Thyroid gland (tissue), 4 donors: ENCODE measurements at regions not wholly inside any gene's neighbourhood (a gene's known extent, or its start where the extent isn't known, plus 50 kb on each side); places are given as distances from the start of the nearest gene placed in this dataset.

ENCODE experiments used
- DNase-seq, 2 donors: peaks; one replicate each; pipeline ENCODE4 v3.0.0-alpha.2; 2019
- H3K27ac ChIP-seq, 3 donors: fragments of 200-600 bp; sonication (generic); 1 replicate in 2 of 3; 2 replicates in 1 of 3; pipeline ENCODE4 v1.5.1; 2016 to 2019; ENCODE audit warnings: mild to moderate bottlenecking in 1 of 3, moderate library complexity in 1 of 3
- H3K27me3 ChIP-seq: fragments of 200-600 bp; sonication (generic); one replicate; pipeline ENCODE4 v1.5.1; 2019
- H3K36me3 ChIP-seq, 2 donors: fragments of 200-600 bp; sonication (generic); one replicate each; pipeline ENCODE4 v1.5.1; 2016 to 2019
- H3K4me1 ChIP-seq, 2 donors: fragments of 200-600 bp; sonication (generic); one replicate each; pipeline ENCODE4 v1.5.1; 2017 to 2019
- H3K4me3 ChIP-seq, 3 donors: fragments of 200-600 bp; sonication (generic); replicated peaks in 1 of 3; 1 replicate in 2 of 3; 2 replicates in 1 of 3; pipeline ENCODE4 v1.5.1; 2016; ENCODE audit warnings: mild to moderate bottlenecking in 1 of 3
- H3K9me3 ChIP-seq: fragments of 200-600 bp; sonication (generic); one replicate; pipeline ENCODE4 v1.5.1; 2017
- POLR2A ChIP-seq, 2 donors: fragments of 450-650 bp; IDR thresholded peaks; one replicate each; pipeline ENCODE4 v1.6.1; 2017; ENCODE audit warnings: antibody characterized with exemption in 2 of 2, mild to moderate bottlenecking in 2 of 2, moderate library complexity in 1 of 2
- WGBS, 2 donors: methylation state at CpG; one replicate each; pipeline ENCODE4 v1.1.5; 2017; 5-methylcytosine and 5-hydroxymethylcytosine counted together
- intact Hi-C: fragments of 100-400 bp; cut with DNase I; formaldehyde crosslinking; loops from one replicate; pipeline ENCODE4 v1.15.1; 2023
- TF ChIP-seq, protein P1 (sequence below), 6 experiments: fragments of 200-600 bp in 3 of 6; fragments of 450-650 bp in 3 of 6; sonication (generic) in 3 of 6; IDR thresholded peaks; one replicate each; pipeline ENCODE4 v1.5.1; 2016 to 2019; ENCODE audit warnings: antibody characterized with exemption in 6 of 6, mild to moderate bottlenecking in 2 of 6, inconsistent platforms in 1 of 6, moderate library complexity in 1 of 6

- no peak for DNase-seq
- no peaks in the 10 kb centered on the region for H3K36me3 ChIP-seq
- H3K4me3 ChIP-seq: no peak overlapping the region
- WGBS, 2 donors: 79 to 83% methylated on average over 7 of the region's 7 CpGs
- TF ChIP-seq, protein P1, sequence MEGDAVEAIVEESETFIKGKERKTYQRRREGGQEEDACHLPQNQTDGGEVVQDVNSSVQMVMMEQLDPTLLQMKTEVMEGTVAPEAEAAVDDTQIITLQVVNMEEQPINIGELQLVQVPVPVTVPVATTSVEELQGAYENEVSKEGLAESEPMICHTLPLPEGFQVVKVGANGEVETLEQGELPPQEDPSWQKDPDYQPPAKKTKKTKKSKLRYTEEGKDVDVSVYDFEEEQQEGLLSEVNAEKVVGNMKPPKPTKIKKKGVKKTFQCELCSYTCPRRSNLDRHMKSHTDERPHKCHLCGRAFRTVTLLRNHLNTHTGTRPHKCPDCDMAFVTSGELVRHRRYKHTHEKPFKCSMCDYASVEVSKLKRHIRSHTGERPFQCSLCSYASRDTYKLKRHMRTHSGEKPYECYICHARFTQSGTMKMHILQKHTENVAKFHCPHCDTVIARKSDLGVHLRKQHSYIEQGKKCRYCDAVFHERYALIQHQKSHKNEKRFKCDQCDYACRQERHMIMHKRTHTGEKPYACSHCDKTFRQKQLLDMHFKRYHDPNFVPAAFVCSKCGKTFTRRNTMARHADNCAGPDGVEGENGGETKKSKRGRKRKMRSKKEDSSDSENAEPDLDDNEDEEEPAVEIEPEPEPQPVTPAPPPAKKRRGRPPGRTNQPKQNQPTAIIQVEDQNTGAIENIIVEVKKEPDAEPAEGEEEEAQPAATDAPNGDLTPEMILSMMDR (IDR thresholded peaks at IDR 0.05): no peak
- no peak for TF ChIP-seq POLR2A (IDR thresholded peaks at IDR 0.05)
- no peaks in the 10 kb centered on the region for H3K27me3 ChIP-seq
- no peaks in the 10 kb centered on the region for H3K4me1 ChIP-seq
- H3K9me3 ChIP-seq: no peaks in the 10 kb centered on the region
- no peak overlapping the region for H3K27ac ChIP-seq
- intact Hi-C loops: no loop called here
Measured at GRCh38 chr10:23606456-23606855, 167.6 kb downstream of the OTUD1 start.

GRCh38 chr10:23608926-23609325 is 170.1 kb downstream of the OTUD1 start:
- WGBS, 2 donors: 83 to 85% methylated on average over 7 of the region's 7 CpGs
- no peak for DNase-seq
- intact Hi-C loops: no loop called here
- Histone ChIP-seq H3K27me3 (no peaks in the 10 kb centered on the region), H3K27ac (no peak overlapping the region), H3K4me3 (no peak overlapping the region), H3K4me1 (no peaks in the 10 kb centered on the region), H3K36me3 (no peaks in the 10 kb centered on the region), H3K9me3 (no peaks in the 10 kb centered on the region)
- no peak for TF ChIP-seq POLR2A (IDR thresholded peaks at IDR 0.05)
- TF ChIP-seq, protein P1 (IDR thresholded peaks at IDR 0.05): no peak

DNA sequence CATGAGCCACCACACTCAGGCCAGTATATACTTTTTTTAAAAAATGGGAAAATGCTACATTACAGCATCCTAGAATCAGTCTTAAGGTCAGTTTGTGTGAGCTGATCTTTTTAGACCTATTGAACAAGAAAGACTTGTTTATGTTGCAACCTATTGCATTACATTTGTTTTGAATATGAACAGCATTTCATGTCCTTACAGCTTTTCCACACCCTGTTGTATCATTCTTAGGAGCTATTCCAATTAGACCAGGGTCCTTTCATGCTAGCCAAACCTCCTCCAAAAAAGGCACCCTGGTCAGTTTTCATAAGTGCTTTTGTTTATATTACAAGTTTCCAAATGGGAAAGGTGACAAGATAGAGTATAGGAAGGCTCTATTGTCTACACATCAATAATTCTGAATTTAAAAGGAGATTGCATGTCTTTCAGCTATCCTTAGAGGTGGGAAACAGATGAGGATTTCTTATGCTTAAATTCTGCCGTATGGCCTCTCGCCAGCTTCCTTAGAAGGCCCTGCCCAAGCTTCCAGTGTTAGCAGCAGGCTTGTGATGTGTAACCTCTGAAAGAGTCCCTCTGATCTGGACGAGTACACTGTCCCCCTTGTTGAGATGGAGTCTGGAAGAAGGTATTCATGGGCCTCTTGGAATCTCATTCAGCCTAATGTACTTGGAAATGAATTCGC is 171.9 kb downstream of the OTUD1 start:
- TF ChIP-seq, protein P1 (IDR thresholded peaks at IDR 0.05): no peak
- TF ChIP-seq POLR2A (IDR thresholded peaks at IDR 0.05): no peak
- Histone ChIP-seq H3K27ac (no peak overlapping the region), H3K4me1 (no peaks in the 10 kb centered on the region), H3K27me3 (no peaks in the 10 kb centered on the region), H3K36me3 (no peaks in the 10 kb centered on the region), H3K9me3 (no peaks in the 10 kb centered on the region), H3K4me3 (no peak overlapping the region)
- DNase-seq: no peak
- 56 to 73% methylated on average over 4 of the region's 4 CpGs for WGBS, 2 donors
- intact Hi-C loops: no loop called here

GRCh38 chr10:23611308-23612029 is 172.6 kb downstream of the OTUD1 start:
- Histone ChIP-seq H3K4me1 (no peaks in the 10 kb centered on the region), H3K9me3 (no peaks in the 10 kb centered on the region), H3K27ac (no peak overlapping the region), H3K36me3 (no peaks in the 10 kb centered on the region), H3K27me3 (no peaks in the 10 kb centered on the region), H3K4me3 (no peak overlapping the region)
- intact Hi-C loops: no loop called here
- 79 to 84% methylated on average over 6 of the region's 6 CpGs for WGBS, 2 donors
- TF ChIP-seq, protein P1 (IDR thresholded peaks at IDR 0.05): no peak
- TF ChIP-seq POLR2A (IDR thresholded peaks at IDR 0.05): no peak
- no peak for DNase-seq

DNA sequence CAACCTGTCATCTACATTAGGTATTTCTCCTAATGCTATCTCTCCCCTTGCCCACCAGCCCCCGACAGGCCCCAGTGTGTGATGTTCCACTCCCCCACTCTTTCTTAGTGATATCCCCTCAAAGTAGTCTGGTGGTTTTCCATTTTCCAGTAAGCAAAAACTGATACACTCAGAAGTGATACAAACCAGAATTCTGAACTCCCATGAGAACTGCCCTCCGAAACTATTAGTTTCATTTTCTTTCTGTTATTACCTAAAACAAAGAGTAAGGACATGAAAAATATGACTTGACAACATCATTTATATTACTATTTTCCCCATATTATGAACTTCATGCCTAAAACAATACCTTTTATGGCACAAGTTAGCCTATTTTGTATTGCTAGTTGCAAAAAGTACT is 175.0 kb downstream of the OTUD1 start:
- TF ChIP-seq POLR2A (IDR thresholded peaks at IDR 0.05): no peak
- TF ChIP-seq, protein P1 (IDR thresholded peaks at IDR 0.05): no peak
- intact Hi-C loops: no loop called here
- H3K27me3 ChIP-seq: no peaks in the 10 kb centered on the region
- H3K36me3 ChIP-seq: no peaks in the 10 kb centered on the region
- H3K27ac ChIP-seq: no peak overlapping the region
- no peak for DNase-seq
- WGBS, 2 donors: 78 to 95% methylated on average over 2 of the region's 2 CpGs
- no peaks in the 10 kb centered on the region for H3K4me1 ChIP-seq
- no peaks in the 10 kb centered on the region for H3K9me3 ChIP-seq
- no peak overlapping the region for H3K4me3 ChIP-seq
